ENCODE measurements at regions not wholly inside any gene's neighbourhood (a gene's known extent, or its start where the extent isn't known, plus 50 kb on each side); places are given as distances from the start of the nearest gene placed in this dataset.

GRCh38 chr22:25367756-25368155, 148.3 kb downstream of the CRYBB2 start:
- no peak for DNase-seq
- H3K27ac ChIP-seq (ENCODE audit: low read depth in 1 of 3, low read length in 2 of 3): no peak overlapping the region
- no peaks in the 10 kb centered on the region for H3K9me3 ChIP-seq (ENCODE audit: control insufficient read depth in 2 of 2, insufficient read depth in 1 of 2, low read depth in 1 of 2, low read length in 1 of 2)
- H3K4me3 ChIP-seq (ENCODE audit: low read depth in 1 of 3, low read length in 3 of 3): no peak overlapping the region
- no peak for FAIRE-seq
- H3K4me1 ChIP-seq (ENCODE audit: control insufficient read depth in 3 of 3, insufficient read depth in 2 of 3, low read depth in 1 of 3, low read length in 2 of 3): peaks cover 0 to 9% (median 5%) of the 10 kb centered on the region in 3 donors
- H3K36me3 ChIP-seq (ENCODE audit: control insufficient read depth in 3 of 3, insufficient read depth in 2 of 3, low read depth in 1 of 3, low read length in 3 of 3): peaks cover 0 to 22% (median 0%) of the 10 kb centered on the region in 3 donors
- WGBS, 3 donors: 92 to 95% (median 93%) methylated on average over 18 of the region's 18 CpGs
- no peaks in the 10 kb centered on the region for H3K27me3 ChIP-seq (ENCODE audit: control insufficient read depth in 3 of 3, insufficient read depth in 3 of 3, low read length in 3 of 3)

GRCh38 chr22:25368271-25368670, 148.8 kb downstream of the CRYBB2 start:
- Histone ChIP-seq H3K9me3 (ENCODE audit: control insufficient read depth in 2 of 2, insufficient read depth in 1 of 2, low read depth in 1 of 2, low read length in 1 of 2) (no peaks in the 10 kb centered on the region), H3K4me3 (ENCODE audit: low read depth in 1 of 3, low read length in 3 of 3) (no peak overlapping the region), H3K27me3 (ENCODE audit: control insufficient read depth in 3 of 3, insufficient read depth in 3 of 3, low read length in 3 of 3) (no peaks in the 10 kb centered on the region), H3K4me1 (ENCODE audit: control insufficient read depth in 3 of 3, insufficient read depth in 2 of 3, low read depth in 1 of 3, low read length in 2 of 3) (peaks cover 0 to 9% (median 5%) of the 10 kb centered on the region in 3 donors), H3K36me3 (ENCODE audit: control insufficient read depth in 3 of 3, insufficient read depth in 2 of 3, low read depth in 1 of 3, low read length in 3 of 3) (peaks cover 0 to 24% (median 0%) of the 10 kb centered on the region in 3 donors), H3K27ac (ENCODE audit: low read depth in 1 of 3, low read length in 2 of 3) (no peak overlapping the region)
- DNase-seq (peak in 1 of 2 donors; percentile 37), FAIRE-seq (no peak)
- 29 to 50% (median 48%) methylated on average over 5 of the region's 5 CpGs for WGBS, 3 donors

GRCh38 chr22:25369041-25369440, 149.6 kb downstream of the CRYBB2 start:
- no peak for DNase-seq
- H3K4me3 ChIP-seq (ENCODE audit: low read depth in 1 of 3, low read length in 3 of 3): no peak overlapping the region
- WGBS, 3 donors: 80 to 99% (median 90%) methylated on average over 5 of the region's 5 CpGs
- H3K4me1 ChIP-seq (ENCODE audit: control insufficient read depth in 3 of 3, insufficient read depth in 2 of 3, low read depth in 1 of 3, low read length in 2 of 3): peaks cover 0 to 7% (median 5%) of the 10 kb centered on the region in 3 donors
- FAIRE-seq: no peak
- H3K9me3 ChIP-seq (ENCODE audit: control insufficient read depth in 2 of 2, insufficient read depth in 1 of 2, low read depth in 1 of 2, low read length in 1 of 2): no peaks in the 10 kb centered on the region
- peaks cover 0 to 25% (median 2%) of the 10 kb centered on the region in 3 donors for H3K36me3 ChIP-seq (ENCODE audit: control insufficient read depth in 3 of 3, insufficient read depth in 2 of 3, low read depth in 1 of 3, low read length in 3 of 3)
- H3K27ac ChIP-seq (ENCODE audit: low read depth in 1 of 3, low read length in 2 of 3): no peak overlapping the region
- no peaks in the 10 kb centered on the region for H3K27me3 ChIP-seq (ENCODE audit: control insufficient read depth in 3 of 3, insufficient read depth in 3 of 3, low read length in 3 of 3)

GRCh38 chr22:25370322-25370721, 150.9 kb downstream of the CRYBB2 start:
- whole genome bisulfite sequencing, 3 donors: 94 to 97% (median 96%) methylated on average over 11 of the region's 11 CpGs
- Histone ChIP-seq H3K27me3 (ENCODE audit: control insufficient read depth in 3 of 3, insufficient read depth in 3 of 3, low read length in 3 of 3) (no peaks in the 10 kb centered on the region), H3K4me3 (ENCODE audit: low read depth in 1 of 3, low read length in 3 of 3) (no peak overlapping the region), H3K27ac (ENCODE audit: low read depth in 1 of 3, low read length in 2 of 3) (no peak overlapping the region), H3K4me1 (ENCODE audit: control insufficient read depth in 3 of 3, insufficient read depth in 2 of 3, low read depth in 1 of 3, low read length in 2 of 3) (no peaks in the 10 kb centered on the region), H3K36me3 (ENCODE audit: control insufficient read depth in 3 of 3, insufficient read depth in 2 of 3, low read depth in 1 of 3, low read length in 3 of 3) (peaks cover 0 to 24% (median 3%) of the 10 kb centered on the region in 3 donors), H3K9me3 (ENCODE audit: control insufficient read depth in 2 of 2, insufficient read depth in 1 of 2, low read depth in 1 of 2, low read length in 1 of 2) (no peaks in the 10 kb centered on the region)
- FAIRE-seq (no peak), DNase-seq (no peak)

- FAIRE-seq (no peak), DNase-seq (peak in 1 of 2 donors; percentile 45)
- no peak overlapping the region for H3K27ac ChIP-seq (ENCODE audit: low read depth in 1 of 3, low read length in 2 of 3)
- peaks cover 0 to 28% (median 3%) of the 10 kb centered on the region in 3 donors for H3K36me3 ChIP-seq (ENCODE audit: control insufficient read depth in 3 of 3, insufficient read depth in 2 of 3, low read depth in 1 of 3, low read length in 3 of 3)
- H3K4me1 ChIP-seq (ENCODE audit: control insufficient read depth in 3 of 3, insufficient read depth in 2 of 3, low read depth in 1 of 3, low read length in 2 of 3): no peaks in the 10 kb centered on the region
- WGBS, 3 donors: 83 to 91% (median 89%) methylated on average over 16 of the region's 16 CpGs
- no peaks in the 10 kb centered on the region for H3K27me3 ChIP-seq (ENCODE audit: control insufficient read depth in 3 of 3, insufficient read depth in 3 of 3, low read length in 3 of 3)
- H3K4me3 ChIP-seq (ENCODE audit: low read depth in 1 of 3, low read length in 3 of 3): no peak overlapping the region
- H3K9me3 ChIP-seq (ENCODE audit: control insufficient read depth in 2 of 2, insufficient read depth in 1 of 2, low read depth in 1 of 2, low read length in 1 of 2): no peaks in the 10 kb centered on the region
These were observed 152.7 kb downstream of the CRYBB2 start for GRCh38 chr22:25372000-25372595.

GRCh38 chr22:25373961-25374360, 154.5 kb downstream of the CRYBB2 start:
- Histone ChIP-seq H3K27ac (ENCODE audit: low read depth in 1 of 3, low read length in 2 of 3) (no peak overlapping the region), H3K36me3 (ENCODE audit: control insufficient read depth in 3 of 3, insufficient read depth in 2 of 3, low read depth in 1 of 3, low read length in 3 of 3) (peaks cover 0 to 37% (median 3%) of the 10 kb centered on the region in 3 donors), H3K9me3 (ENCODE audit: control insufficient read depth in 2 of 2, insufficient read depth in 1 of 2, low read depth in 1 of 2, low read length in 1 of 2) (no peaks in the 10 kb centered on the region), H3K4me1 (ENCODE audit: control insufficient read depth in 3 of 3, insufficient read depth in 2 of 3, low read depth in 1 of 3, low read length in 2 of 3) (no peaks in the 10 kb centered on the region), H3K4me3 (ENCODE audit: low read depth in 1 of 3, low read length in 3 of 3) (no peak overlapping the region), H3K27me3 (ENCODE audit: control insufficient read depth in 3 of 3, insufficient read depth in 3 of 3, low read length in 3 of 3) (no peaks in the 10 kb centered on the region)
- 88 to 92% (median 92%) methylated on average over 10 of the region's 10 CpGs for WGBS, 3 donors
- no peak for FAIRE-seq
- DNase-seq: no peak

GRCh38 chr22:25374869-25375268, 155.4 kb downstream of the CRYBB2 start:
- peaks cover 0 to 38% (median 3%) of the 10 kb centered on the region in 3 donors for H3K36me3 ChIP-seq (ENCODE audit: control insufficient read depth in 3 of 3, insufficient read depth in 2 of 3, low read depth in 1 of 3, low read length in 3 of 3)
- FAIRE-seq (no peak), DNase-seq (peak in 1 of 2 donors; percentile 20)

GRCh38 chr22:25375683-25376082, 156.2 kb downstream of the CRYBB2 start:
- Histone ChIP-seq H3K27ac (ENCODE audit: low read depth in 1 of 3, low read length in 2 of 3) (no peak overlapping the region), H3K4me3 (ENCODE audit: low read depth in 1 of 3, low read length in 3 of 3) (no peak overlapping the region), H3K9me3 (ENCODE audit: control insufficient read depth in 2 of 2, insufficient read depth in 1 of 2, low read depth in 1 of 2, low read length in 1 of 2) (no peaks in the 10 kb centered on the region), H3K27me3 (ENCODE audit: control insufficient read depth in 3 of 3, insufficient read depth in 3 of 3, low read length in 3 of 3) (no peaks in the 10 kb centered on the region), H3K4me1 (ENCODE audit: control insufficient read depth in 3 of 3, insufficient read depth in 2 of 3, low read depth in 1 of 3, low read length in 2 of 3) (no peaks in the 10 kb centered on the region), H3K36me3 (ENCODE audit: control insufficient read depth in 3 of 3, insufficient read depth in 2 of 3, low read depth in 1 of 3, low read length in 3 of 3) (peaks cover 0 to 42% (median 3%) of the 10 kb centered on the region in 3 donors)
- FAIRE-seq (no peak), DNase-seq (no peak)
- WGBS, 3 donors: 89 to 94% (median 94%) methylated on average over 9 to 11 of the region's 11 CpGs

More at GRCh38 chr22:25374869-25375268, 155.4 kb downstream of the CRYBB2 start:
- H3K27ac ChIP-seq (ENCODE audit: low read depth in 1 of 3, low read length in 2 of 3): no peak overlapping the region
- H3K4me1 ChIP-seq (ENCODE audit: control insufficient read depth in 3 of 3, insufficient read depth in 2 of 3, low read depth in 1 of 3, low read length in 2 of 3): no peaks in the 10 kb centered on the region
- H3K9me3 ChIP-seq (ENCODE audit: control insufficient read depth in 2 of 2, insufficient read depth in 1 of 2, low read depth in 1 of 2, low read length in 1 of 2): no peaks in the 10 kb centered on the region
- WGBS, 3 donors: 39 to 68% (median 65%) methylated on average over 4 of the region's 4 CpGs
- no peaks in the 10 kb centered on the region for H3K27me3 ChIP-seq (ENCODE audit: control insufficient read depth in 3 of 3, insufficient read depth in 3 of 3, low read length in 3 of 3)
- H3K4me3 ChIP-seq (ENCODE audit: low read depth in 1 of 3, low read length in 3 of 3): no peak overlapping the region

GRCh38 chr22:25377699-25378098, 158.3 kb downstream of the CRYBB2 start:
- Histone ChIP-seq H3K4me3 (ENCODE audit: low read depth in 1 of 3, low read length in 3 of 3) (no peak overlapping the region), H3K27me3 (ENCODE audit: control insufficient read depth in 3 of 3, insufficient read depth in 3 of 3, low read length in 3 of 3) (no peaks in the 10 kb centered on the region), H3K36me3 (ENCODE audit: control insufficient read depth in 3 of 3, insufficient read depth in 2 of 3, low read depth in 1 of 3, low read length in 3 of 3) (peaks cover 0 to 45% (median 3%) of the 10 kb centered on the region in 3 donors), H3K9me3 (ENCODE audit: control insufficient read depth in 2 of 2, insufficient read depth in 1 of 2, low read depth in 1 of 2, low read length in 1 of 2) (no peaks in the 10 kb centered on the region), H3K27ac (ENCODE audit: low read depth in 1 of 3, low read length in 2 of 3) (no peak overlapping the region), H3K4me1 (ENCODE audit: control insufficient read depth in 3 of 3, insufficient read depth in 2 of 3, low read depth in 1 of 3, low read length in 2 of 3) (no peaks in the 10 kb centered on the region)
- DNase-seq (no peak), FAIRE-seq (no peak)
- WGBS, 3 donors: 95 to 97% (median 96%) methylated on average over 6 of the region's 6 CpGs
